ENCODE measurements at regions not wholly inside any gene's neighbourhood (a gene's known extent, or its start where the extent isn't known, plus 50 kb on each side); places are given as distances from the start of the nearest gene placed in this dataset.

GRCh38 chr9:129340427-129341170 is 162.5 kb upstream of the IER5L start:
- Histone ChIP-seq H3K4me3 (ENCODE audit: low read length) (no peak overlapping the region), H3K27me3 (ENCODE audit: control insufficient read depth, low read length) (peaks cover 20% of the 10 kb centered on the region), H4K20me1 (ENCODE audit: control insufficient read depth, insufficient read depth, low read depth, low read length) (no peaks in the 10 kb centered on the region), H3K27ac (ENCODE audit: low read depth, low read length) (no peak overlapping the region), H3F3A (ENCODE audit: control insufficient read depth, insufficient read depth) (no peaks in the 10 kb centered on the region), H3K36me3 (ENCODE audit: control insufficient read depth, low read length) (no peaks in the 10 kb centered on the region), H3K4me1 (ENCODE audit: control insufficient read depth, low read length) (peaks cover 7% of the 10 kb centered on the region; the same call in 1 of the 2 replicates), H3K79me2 (ENCODE audit: control insufficient read depth, low read length) (no peaks in the 10 kb centered on the region), H3K4me2 (ENCODE audit: low read length) (no peak overlapping the region), H3K9me2 (replicated peaks; ENCODE audit: control insufficient read depth, low read length) (no peaks in the 10 kb centered on the region), H3K9me3 (ENCODE audit: control insufficient read depth, insufficient read depth, low read length) (peaks cover 5% of the 10 kb centered on the region; the same call in 1 of the 2 replicates)
- TF ChIP-seq CTCF (IDR thresholded peaks at IDR 0.05; ENCODE audit: low read depth, low read length, poor library complexity, severe bottlenecking) (no peak), EZH2phosphoT487 (IDR thresholded peaks at IDR 0.05; ENCODE audit: borderline replicate concordance, low read length) (no peak)

- Histone ChIP-seq H3K9me2 (replicated peaks; ENCODE audit: control insufficient read depth, low read length) (no peaks in the 10 kb centered on the region), H3K79me2 (ENCODE audit: control insufficient read depth, low read length) (no peaks in the 10 kb centered on the region), H3K27me3 (ENCODE audit: control insufficient read depth, low read length) (peaks cover 26% of the 10 kb centered on the region), H3K4me1 (ENCODE audit: control insufficient read depth, low read length) (peaks cover 7% of the 10 kb centered on the region; the same call in 1 of the 2 replicates), H3F3A (ENCODE audit: control insufficient read depth, insufficient read depth) (no peaks in the 10 kb centered on the region), H3K36me3 (ENCODE audit: control insufficient read depth, low read length) (no peaks in the 10 kb centered on the region), H3K27ac (ENCODE audit: low read depth, low read length) (no peak overlapping the region), H4K20me1 (ENCODE audit: control insufficient read depth, insufficient read depth, low read depth, low read length) (no peaks in the 10 kb centered on the region), H3K4me2 (ENCODE audit: low read length) (no peak overlapping the region), H3K4me3 (ENCODE audit: low read length) (no peak overlapping the region), H3K9me3 (ENCODE audit: control insufficient read depth, insufficient read depth, low read length) (peaks cover 5% of the 10 kb centered on the region; the same call in 1 of the 2 replicates)
- TF ChIP-seq CTCF (IDR thresholded peaks at IDR 0.05; ENCODE audit: low read depth, low read length, poor library complexity, severe bottlenecking) (no peak), EZH2phosphoT487 (IDR thresholded peaks at IDR 0.05; ENCODE audit: borderline replicate concordance, low read length) (no peak)
Observed at GRCh38 chr9:129339539-129340157, 161.6 kb upstream of the IER5L start.

- H3F3A ChIP-seq (ENCODE audit: control insufficient read depth, insufficient read depth): no peaks in the 10 kb centered on the region
- no peak overlapping the region for H3K27ac ChIP-seq (ENCODE audit: low read depth, low read length)
Observed at GRCh38 chr9:129338724-129339430, 160.8 kb upstream of the IER5L start.

More at GRCh38 chr9:129338724-129339430, 160.8 kb upstream of the IER5L start:
- no peaks in the 10 kb centered on the region for H4K20me1 ChIP-seq (ENCODE audit: control insufficient read depth, insufficient read depth, low read depth, low read length)
- no peaks in the 10 kb centered on the region for H3K79me2 ChIP-seq (ENCODE audit: control insufficient read depth, low read length)
- H3K4me3 ChIP-seq (ENCODE audit: low read length): no peak overlapping the region
- H3K9me2 ChIP-seq (replicated peaks; ENCODE audit: control insufficient read depth, low read length): no peaks in the 10 kb centered on the region
- no peak overlapping the region for H3K4me2 ChIP-seq (ENCODE audit: low read length)
- H3K36me3 ChIP-seq (ENCODE audit: control insufficient read depth, low read length): no peaks in the 10 kb centered on the region
- peaks cover 7% of the 10 kb centered on the region; the same call in 1 of the 2 replicates for H3K4me1 ChIP-seq (ENCODE audit: control insufficient read depth, low read length)
- H3K9me3 ChIP-seq (ENCODE audit: control insufficient read depth, insufficient read depth, low read length): peaks cover 5% of the 10 kb centered on the region; the same call in 1 of the 2 replicates
- TF ChIP-seq EZH2phosphoT487 (IDR thresholded peaks at IDR 0.05; ENCODE audit: borderline replicate concordance, low read length) (no peak), CTCF (IDR thresholded peaks at IDR 0.05; ENCODE audit: low read depth, low read length, poor library complexity, severe bottlenecking) (no peak)
- peaks cover 32% of the 10 kb centered on the region for H3K27me3 ChIP-seq (ENCODE audit: control insufficient read depth, low read length)

All from DOHH2 (cell line).